Renal cortex interstitium (tissue), 11 donors: ENCODE measurements at regions not wholly inside any gene's neighbourhood (a gene's known extent, or its start where the extent isn't known, plus 50 kb on each side); places are given as distances from the start of the nearest gene placed in this dataset.
"Not testable (repeated sequence)": the region's sequence is repeated elsewhere in the genome, so short reads cannot be mapped to it uniquely, and the experiment has no call there.

Experiments used
- DNase-seq, 11 donors: peaks; one replicate each; pipeline ENCODE4 v3.0.0-alpha.2; 2013; ENCODE audit warnings: low read depth in 9 of 11, low spot score in 4 of 11; ENCODE audit errors: extremely low read depth in 1 of 11

- DNase-seq = no peak
Measured at GRCh38 chr16:6835516-6835915, 497.1 kb upstream of the RBFOX1 start.

- no peak for DNase-seq
Measured at GRCh38 chr16:6828690-6829089, 504.0 kb upstream of the RBFOX1 start.

DNA sequence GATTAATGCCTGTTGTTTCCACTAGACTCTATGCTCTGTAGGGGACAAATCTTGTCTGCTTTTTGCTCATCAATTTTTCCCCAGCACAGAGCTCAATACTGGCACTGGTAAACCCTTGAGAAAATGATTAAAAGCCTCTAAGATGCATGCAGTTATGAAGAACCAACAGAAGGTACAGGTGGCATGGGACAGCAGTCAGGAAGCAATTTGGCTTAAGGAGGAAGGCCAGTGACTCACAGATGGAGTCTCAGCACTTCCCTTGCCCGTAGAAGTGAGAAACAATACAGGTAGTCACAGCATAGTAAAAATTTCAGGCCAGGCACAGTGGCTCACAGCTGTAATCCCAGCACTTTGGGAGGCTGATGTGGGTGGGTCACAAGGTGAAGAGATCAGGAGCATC is 504.7 kb upstream of the RBFOX1 start:
- DNase-seq = no peak

- DNase-seq = no peak
Measured at GRCh38 chr16:6827267-6827666, 505.4 kb upstream of the RBFOX1 start.

- DNase-seq = no peak
Measured at GRCh38 chr16:6822041-6822440, 510.6 kb upstream of the RBFOX1 start.

DNA sequence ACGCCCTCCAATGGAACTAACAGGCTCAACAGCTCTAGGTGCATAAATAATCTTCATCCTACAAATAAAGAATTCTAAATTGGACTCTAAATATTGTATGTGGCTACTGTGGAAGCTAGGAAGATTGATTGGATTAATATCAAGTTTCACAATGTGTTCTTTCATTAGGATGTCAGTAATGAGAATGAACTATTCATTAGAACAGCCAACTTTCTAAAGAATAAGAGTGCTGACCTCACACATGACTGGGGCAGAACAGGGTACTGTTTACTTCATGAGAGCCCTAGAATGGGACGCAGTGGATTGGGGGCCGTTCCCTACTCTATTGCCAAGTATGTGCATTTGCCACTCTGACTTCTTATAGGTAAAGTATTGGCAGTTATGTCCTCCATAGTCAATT is 528.2 kb upstream of the RBFOX1 start:
- no peak for DNase-seq

- no peak for DNase-seq
Measured at GRCh38 chr16:6803176-6803575, 529.5 kb upstream of the RBFOX1 start.

- DNase-seq = no peak
Measured at GRCh38 chr16:6797223-6797622, 535.4 kb upstream of the RBFOX1 start.

DNA sequence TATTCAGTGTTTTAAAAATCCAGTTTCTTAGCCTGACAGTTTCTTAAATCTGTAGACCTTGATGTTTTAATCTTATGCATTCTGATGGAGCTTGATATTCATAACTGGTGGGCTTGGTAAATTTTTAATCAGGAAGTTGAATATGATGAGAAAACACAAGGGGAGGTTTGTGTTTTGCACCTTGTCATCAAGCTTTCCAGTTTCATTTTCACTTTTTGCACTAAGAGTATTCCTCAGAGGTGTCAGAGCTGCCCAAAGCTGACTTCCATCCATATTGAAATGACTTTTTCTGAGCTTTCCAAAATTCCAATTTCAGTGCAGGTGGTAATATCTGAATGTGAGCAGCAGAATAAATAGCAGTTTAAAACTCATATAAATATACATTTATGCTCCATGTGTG is 555.0 kb upstream of the RBFOX1 start:
- DNase-seq = no peak

- DNase-seq = no peak
Measured at GRCh38 chr16:6775712-6776111, 556.9 kb upstream of the RBFOX1 start.

- DNase-seq = no peak
Measured at GRCh38 chr16:6771956-6772355, 560.7 kb upstream of the RBFOX1 start.

GRCh38 chr16:6753553-6753952 is 579.1 kb upstream of the RBFOX1 start:
- DNase-seq = peak in 1 of 11 donors; percentile 0

DNA sequence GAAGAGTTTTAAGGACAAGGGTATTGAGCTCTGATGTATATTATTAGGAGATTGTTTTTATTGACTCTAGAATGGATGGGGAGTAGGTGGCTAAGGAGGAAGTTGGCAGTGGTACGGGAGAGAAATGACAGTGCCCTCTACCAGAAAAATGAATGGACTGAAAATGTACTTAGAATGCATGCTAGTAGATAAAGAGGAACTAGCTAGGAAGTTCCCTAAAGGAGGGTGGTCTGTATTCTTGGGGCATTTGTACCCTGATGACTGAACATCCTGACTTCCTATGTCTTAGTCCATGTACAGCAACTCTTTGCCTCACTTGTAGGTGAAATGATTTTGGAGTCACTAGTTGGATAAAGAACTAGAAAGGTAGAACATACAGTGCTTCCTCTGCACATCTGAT is 581.5 kb upstream of the RBFOX1 start:
- DNase-seq = no peak

DNA sequence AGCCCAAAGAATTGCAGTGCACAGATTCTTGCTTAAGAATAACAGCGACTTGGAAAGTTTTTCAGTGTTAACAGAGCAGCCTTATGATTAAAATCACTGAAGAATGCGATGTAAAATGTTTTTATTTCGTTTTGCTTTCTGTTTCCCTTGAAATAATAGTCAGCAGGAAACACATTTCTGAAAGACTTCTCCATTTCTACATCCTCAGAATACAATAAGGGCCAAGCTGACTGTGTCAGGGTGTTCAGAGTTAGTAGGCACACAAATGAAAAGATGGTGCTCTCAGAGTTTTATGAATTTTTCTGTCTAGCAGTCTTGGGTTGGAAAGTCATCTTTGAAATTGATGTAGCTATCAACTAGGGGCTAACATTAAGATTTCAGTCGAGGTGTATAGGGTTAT is 582.9 kb upstream of the RBFOX1 start:
- no peak for DNase-seq

DNA sequence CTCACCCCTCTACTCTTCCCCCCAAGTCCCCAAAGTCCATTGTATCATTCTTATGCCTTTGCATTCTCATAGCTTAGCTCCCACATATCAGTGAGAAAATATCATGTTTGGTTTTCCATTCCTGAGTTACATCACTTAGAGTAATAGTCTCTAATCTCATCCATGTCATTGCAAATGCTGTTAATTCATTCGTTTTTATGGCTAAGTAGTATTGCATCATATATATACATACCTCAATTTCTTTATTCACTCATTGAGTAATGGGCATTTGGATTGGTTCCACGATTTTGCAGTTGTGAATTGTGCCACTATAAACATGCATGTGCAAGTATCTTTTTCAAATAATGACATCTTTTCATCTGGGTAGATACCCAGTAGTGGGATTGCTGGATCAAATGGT is 596.3 kb upstream of the RBFOX1 start:
- not testable (repeated sequence) for DNase-seq

GRCh38 chr16:6735631-6736030 is 597.0 kb upstream of the RBFOX1 start:
- DNase-seq = no peak

GRCh38 chr16:6732166-6732565 is 600.5 kb upstream of the RBFOX1 start:
- DNase-seq = no peak

DNA sequence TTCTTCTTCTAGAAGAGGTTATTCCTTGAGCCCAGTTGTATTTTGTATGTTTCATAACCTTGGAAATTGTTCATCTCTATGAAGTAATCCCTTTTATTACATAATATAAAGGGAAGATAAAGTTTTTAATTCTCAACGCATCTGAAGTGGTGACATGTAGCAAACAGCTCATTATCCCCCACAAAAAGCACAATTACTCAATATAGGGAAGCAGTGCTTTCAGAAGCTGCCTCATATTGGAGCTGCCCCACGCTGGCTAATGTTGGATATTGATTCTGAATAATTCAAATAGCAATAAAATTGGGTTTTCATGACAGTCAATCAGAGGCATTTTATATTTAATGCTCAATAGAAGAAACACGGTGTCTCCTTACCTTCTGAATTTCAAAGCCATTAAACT is 604.3 kb upstream of the RBFOX1 start:
- no peak for DNase-seq

- DNase-seq = no peak
Measured at GRCh38 chr16:6726621-6727020, 606.0 kb upstream of the RBFOX1 start.

- DNase-seq = peak in 2 of 11 donors; percentile 2 to 4
Measured at GRCh38 chr16:6725634-6726331, 606.9 kb upstream of the RBFOX1 start.

DNA sequence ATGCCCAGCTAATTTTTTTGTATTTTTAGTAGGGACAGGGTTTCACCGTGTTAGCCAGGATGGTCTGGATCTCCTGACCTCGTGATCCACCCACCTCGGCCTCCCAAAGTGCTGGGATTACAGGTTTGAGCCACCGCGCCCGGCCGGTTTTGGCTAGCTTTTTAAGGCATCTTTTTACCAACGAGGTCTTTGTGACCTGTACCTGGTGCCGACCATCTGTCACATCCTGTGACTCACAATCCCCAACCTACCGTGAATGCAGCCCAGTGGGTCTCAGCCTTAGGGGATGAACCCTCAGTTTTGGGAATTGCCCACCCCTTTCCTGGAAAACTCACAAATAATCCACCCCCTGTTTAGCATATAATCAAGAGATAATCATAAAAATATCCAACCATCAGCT is 607.4 kb upstream of the RBFOX1 start:
- DNase-seq = not testable (repeated sequence)

DNA sequence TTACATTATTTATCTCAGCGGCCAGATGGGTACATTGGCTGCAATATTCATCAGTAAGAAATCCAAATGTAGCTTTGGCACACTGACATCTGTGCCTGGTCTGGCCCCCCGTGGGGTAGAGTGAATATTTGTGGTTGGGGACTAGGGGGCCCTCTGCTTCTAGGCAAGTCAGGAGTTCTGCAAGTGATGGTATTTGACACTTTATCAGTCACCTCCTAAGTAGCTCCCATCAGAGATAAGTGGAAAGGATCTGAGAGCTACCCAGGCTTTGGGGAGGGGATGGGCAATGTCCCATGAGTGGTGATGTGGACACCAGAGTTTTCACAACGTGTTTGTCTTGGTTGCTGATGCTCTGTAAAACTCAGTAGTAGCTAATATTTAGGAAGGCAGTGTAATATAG is 609.9 kb upstream of the RBFOX1 start:
- DNase-seq = no peak
